Neural cell (in vitro differentiated cells): ENCODE measurements at regions not wholly inside any gene's neighbourhood (a gene's known extent, or its start where the extent isn't known, plus 50 kb on each side); places are given as distances from the start of the nearest gene placed in this dataset.

Experiments
- H2AFZ ChIP-seq: fragments of 200-600, 300-800 bp; sonication (generic), shearing (Covaris generic); 2 replicates; pipeline ENCODE4 v1.6.0; 2014; ENCODE audit warnings: low read depth, mild to moderate bottlenecking, antibody characterized with exemption, low read length, moderate library complexity
- H3F3A ChIP-seq: fragments of 200-600 bp; shearing (Covaris generic); 2 replicates; pipeline ENCODE4 v1.6.1; 2016; ENCODE audit warnings: mild to moderate bottlenecking, moderate library complexity, mixed read lengths, antibody characterized with exemption, low read length; ENCODE audit not compliant: insufficient read depth, poor library complexity, severe bottlenecking
- H3K27ac ChIP-seq: fragments of 200-600, 300-800 bp; sonication (generic), shearing (Covaris generic); 2 replicates; pipeline ENCODE4 v1.5.1; 2014; ENCODE audit warnings: mild to moderate bottlenecking, low read length, moderate library complexity
- H3K27me3 ChIP-seq: fragments of 300-800, 200-600 bp; sonication (generic), shearing (Covaris generic); 2 replicates; pipeline ENCODE4 v1.6.0; 2014; ENCODE audit warnings: mild to moderate bottlenecking, low read depth, low read length, moderate library complexity; ENCODE audit not compliant: insufficient read depth
- H3K36me3 ChIP-seq: fragments of 300-800, 200-600 bp; sonication (generic), shearing (Covaris generic); 2 replicates; pipeline ENCODE4 v1.5.1; 2014; ENCODE audit warnings: mild to moderate bottlenecking, antibody characterized with exemption, low read length, moderate library complexity; ENCODE audit not compliant: insufficient read depth
- H3K4me2 ChIP-seq: fragments of 300-800, 200-600 bp; sonication (generic), shearing (Covaris generic); 2 replicates; pipeline ENCODE4 v1.6.0; 2014; ENCODE audit warnings: mild to moderate bottlenecking, low read length
- H3K4me3 ChIP-seq: fragments of 300-800, 200-600 bp; sonication (generic), shearing (Covaris generic); 2 replicates; pipeline ENCODE4 v1.5.1; 2014; ENCODE audit warnings: mild to moderate bottlenecking, low read length, moderate library complexity
- H3K79me2 ChIP-seq: fragments of 200-600 bp; shearing (Covaris generic); replicated peaks from 2 replicates; pipeline ENCODE4 v1.6.0; 2014; ENCODE audit warnings: mild to moderate bottlenecking, low read length, moderate library complexity; ENCODE audit not compliant: insufficient read depth
- H3K9ac ChIP-seq: fragments of 300-800, 200-600 bp; sonication (generic), shearing (Covaris generic); 2 replicates; pipeline ENCODE4 v1.6.1; 2016; ENCODE audit warnings: mild to moderate bottlenecking, low read length, mixed read lengths
- H3K9me2 ChIP-seq: fragments of 200-600 bp; shearing (Covaris generic); 2 replicates; pipeline ENCODE4 v1.6.1; 2016; ENCODE audit warnings: mild to moderate bottlenecking, low read length, mixed read lengths; ENCODE audit not compliant: insufficient read depth
- H3K9me3 ChIP-seq: fragments of 200-600, 300-800 bp; sonication (generic), shearing (Covaris generic); 2 replicates; pipeline ENCODE4 v1.6.1; 2016; ENCODE audit warnings: mild to moderate bottlenecking, mixed run types, low read length, moderate library complexity, mixed read lengths
- H4K20me1 ChIP-seq: fragments of 200-600 bp; shearing (Covaris generic); 2 replicates; pipeline ENCODE4 v1.6.1; 2016; ENCODE audit warnings: mild to moderate bottlenecking, mixed run types; ENCODE audit not compliant: insufficient read depth
- EP300 ChIP-seq: fragments of 450-650 bp; conservative IDR thresholded peaks from 2 replicates; pipeline ENCODE4 v1.6.1; 2014; ENCODE audit warnings: antibody characterized with exemption, mild to moderate bottlenecking, moderate library complexity; ENCODE audit not compliant: poor library complexity, severe bottlenecking
- EZH2 ChIP-seq: fragments of 200-600, 300-800 bp; shearing (Covaris generic), sonication (generic); IDR thresholded peaks from 2 replicates; pipeline ENCODE4 v1.6.1; 2014; ENCODE audit warnings: antibody characterized with exemption, low read length, borderline replicate concordance, mild to moderate bottlenecking; ENCODE audit not compliant: insufficient read depth, poor library complexity, severe bottlenecking
- MXI1 ChIP-seq: fragments of 450-650 bp; conservative IDR thresholded peaks from 2 replicates; pipeline ENCODE4 v1.6.1; 2014; ENCODE audit warnings: antibody characterized with exemption, mild to moderate bottlenecking; ENCODE audit not compliant: poor library complexity, severe bottlenecking
- POLR2AphosphoS5 ChIP-seq: IDR thresholded peaks from 2 replicates; pipeline ENCODE4 v1.6.1; 2012
- RAD21 ChIP-seq: fragments of 450-650 bp; conservative IDR thresholded peaks from 2 replicates; pipeline ENCODE4 v1.6.1; 2014; ENCODE audit warnings: antibody characterized with exemption, mild to moderate bottlenecking, moderate library complexity
- REST ChIP-seq: IDR thresholded peaks from 2 replicates; pipeline ENCODE4 v1.6.1; 2012; ENCODE audit warnings: borderline replicate concordance
- SMC3 ChIP-seq: fragments of 450-650 bp; conservative IDR thresholded peaks from 2 replicates; pipeline ENCODE4 v1.6.1; 2014; ENCODE audit warnings: antibody characterized with exemption, mild to moderate bottlenecking, moderate library complexity; ENCODE audit not compliant: poor library complexity
- TAF1 ChIP-seq: IDR thresholded peaks from 2 replicates; pipeline ENCODE4 v1.6.1; 2012; ENCODE audit warnings: low read depth
- TF ChIP-seq, protein P1 (sequence below): fragments of 450-650 bp; IDR thresholded peaks from 2 replicates; pipeline ENCODE4 v1.5.1; 2014; ENCODE audit warnings: antibody characterized with exemption, mild to moderate bottlenecking, moderate library complexity; ENCODE audit not compliant: poor library complexity, severe bottlenecking

DNA sequence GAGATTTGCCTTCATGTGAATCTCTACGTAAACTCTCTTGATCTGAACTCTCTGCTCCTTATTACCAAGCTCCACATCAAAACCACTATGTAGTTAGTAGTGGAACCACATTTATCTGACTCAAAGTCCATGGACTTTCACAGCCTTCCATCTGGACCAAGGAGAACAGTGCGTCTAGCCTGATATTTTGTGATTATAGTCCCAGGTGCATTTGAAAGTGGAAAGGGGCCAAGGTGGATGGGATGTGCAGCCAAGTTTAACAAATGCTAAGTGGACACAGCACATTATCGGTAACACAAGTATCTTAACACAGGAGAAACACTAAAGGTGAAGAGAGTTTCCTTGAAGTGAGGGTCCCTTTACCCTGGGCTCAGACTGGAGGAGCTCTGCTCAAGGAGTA lies 281.2 kb upstream of the SGK1 start:
- TF ChIP-seq RAD21 (no peak), SMC3 (no peak), MXI1 (no peak)
- TF ChIP-seq, protein P1, sequence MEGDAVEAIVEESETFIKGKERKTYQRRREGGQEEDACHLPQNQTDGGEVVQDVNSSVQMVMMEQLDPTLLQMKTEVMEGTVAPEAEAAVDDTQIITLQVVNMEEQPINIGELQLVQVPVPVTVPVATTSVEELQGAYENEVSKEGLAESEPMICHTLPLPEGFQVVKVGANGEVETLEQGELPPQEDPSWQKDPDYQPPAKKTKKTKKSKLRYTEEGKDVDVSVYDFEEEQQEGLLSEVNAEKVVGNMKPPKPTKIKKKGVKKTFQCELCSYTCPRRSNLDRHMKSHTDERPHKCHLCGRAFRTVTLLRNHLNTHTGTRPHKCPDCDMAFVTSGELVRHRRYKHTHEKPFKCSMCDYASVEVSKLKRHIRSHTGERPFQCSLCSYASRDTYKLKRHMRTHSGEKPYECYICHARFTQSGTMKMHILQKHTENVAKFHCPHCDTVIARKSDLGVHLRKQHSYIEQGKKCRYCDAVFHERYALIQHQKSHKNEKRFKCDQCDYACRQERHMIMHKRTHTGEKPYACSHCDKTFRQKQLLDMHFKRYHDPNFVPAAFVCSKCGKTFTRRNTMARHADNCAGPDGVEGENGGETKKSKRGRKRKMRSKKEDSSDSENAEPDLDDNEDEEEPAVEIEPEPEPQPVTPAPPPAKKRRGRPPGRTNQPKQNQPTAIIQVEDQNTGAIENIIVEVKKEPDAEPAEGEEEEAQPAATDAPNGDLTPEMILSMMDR: no peak
- Histone ChIP-seq H3K79me2 (no peaks in the 10 kb centered on the region), H3K9me2 (no peaks in the 10 kb centered on the region)

GRCh38 chr6:134596191-134596590 lies 278.3 kb upstream of the SGK1 start:
- H3K9ac ChIP-seq: no peak overlapping the region
- H3K36me3 ChIP-seq: no peaks in the 10 kb centered on the region
- H3K9me2 ChIP-seq: no peaks in the 10 kb centered on the region
- H3K27me3 ChIP-seq: no peaks in the 10 kb centered on the region
- H3F3A ChIP-seq: no peaks in the 10 kb centered on the region
- H2AFZ ChIP-seq: no peak overlapping the region
- no peak overlapping the region for H3K4me3 ChIP-seq
- no peaks in the 10 kb centered on the region for H3K9me3 ChIP-seq
- TF ChIP-seq EZH2 (no peak), POLR2AphosphoS5 (no peak), EP300 (no peak), SMC3 (no peak), REST (no peak), TAF1 (no peak), RAD21 (no peak), MXI1 (no peak)
- TF ChIP-seq, protein P1: no peak
- no peaks in the 10 kb centered on the region for H4K20me1 ChIP-seq
- H3K4me2 ChIP-seq: no peak overlapping the region
- H3K27ac ChIP-seq: no peak overlapping the region
- H3K79me2 ChIP-seq: no peaks in the 10 kb centered on the region

More for the DNA sequence above, 281.2 kb upstream of the SGK1 start:
- H3K36me3 ChIP-seq: no peaks in the 10 kb centered on the region
- H3K9ac ChIP-seq: no peak overlapping the region
- no peak overlapping the region for H3K27ac ChIP-seq
- no peaks in the 10 kb centered on the region for H3K27me3 ChIP-seq
- H3K4me2 ChIP-seq: no peak overlapping the region
- H3K4me3 ChIP-seq: no peak overlapping the region
- H3K9me3 ChIP-seq: no peaks in the 10 kb centered on the region
- H2AFZ ChIP-seq: no peak overlapping the region
- no peaks in the 10 kb centered on the region for H4K20me1 ChIP-seq
- H3F3A ChIP-seq: no peaks in the 10 kb centered on the region
